ENCODE measurements at regions not wholly inside any gene's neighbourhood (a gene's known extent, or its start where the extent isn't known, plus 50 kb on each side); places are given as distances from the start of the nearest gene placed in this dataset.

DNA sequence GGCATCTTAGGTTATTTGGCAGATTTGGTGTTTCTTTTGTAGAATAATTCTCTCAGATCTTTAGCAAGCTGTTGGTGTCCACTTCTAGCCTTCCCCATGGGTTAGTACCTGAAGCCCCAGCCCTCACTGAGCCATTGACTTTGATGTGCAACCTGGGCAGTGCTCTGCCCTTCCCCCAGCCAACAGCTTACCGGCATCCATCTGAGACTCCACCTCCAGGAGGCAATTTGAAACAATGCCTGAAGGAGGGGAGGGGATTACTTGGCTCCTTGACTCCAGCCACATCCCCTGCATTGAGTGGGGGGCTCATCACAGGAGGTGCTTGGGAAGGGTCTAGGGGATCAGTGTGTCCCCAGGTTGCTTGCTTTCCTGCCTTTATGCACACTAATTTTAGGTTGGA lies 114.8 kb downstream of the TRIM29 start:
- H3K9me3 ChIP-seq (ENCODE audit: insufficient read depth, low read depth, low read length) = no peaks in the 10 kb centered on the region
- H2AFZ ChIP-seq (ENCODE audit: low read length) = no peak overlapping the region
- no peaks in the 10 kb centered on the region for H4K20me1 ChIP-seq (ENCODE audit: insufficient read depth, low read length, poor library complexity, severe bottlenecking)
- no peaks in the 10 kb centered on the region for H3K79me2 ChIP-seq (ENCODE audit: insufficient read depth, low read length)
- H3K36me3 ChIP-seq (ENCODE audit: insufficient read depth, low read length) = no peaks in the 10 kb centered on the region
- H3K4me3 ChIP-seq (ENCODE audit: low read length, poor library complexity, severe bottlenecking) = no peak overlapping the region
- peaks cover 34% of the 10 kb centered on the region for H3K4me1 ChIP-seq (ENCODE audit: insufficient read depth, low read length, poor library complexity, severe bottlenecking)
- H3K27me3 ChIP-seq (ENCODE audit: insufficient read depth, low read length, poor library complexity, severe bottlenecking) = no peaks in the 10 kb centered on the region
- no peak overlapping the region for H3K4me2 ChIP-seq (ENCODE audit: low read depth, low read length, poor library complexity, severe bottlenecking)
- no peak for TF ChIP-seq EZH2phosphoT487 (IDR thresholded peaks at IDR 0.05; ENCODE audit: borderline replicate concordance)
- TF ChIP-seq, protein P1, sequence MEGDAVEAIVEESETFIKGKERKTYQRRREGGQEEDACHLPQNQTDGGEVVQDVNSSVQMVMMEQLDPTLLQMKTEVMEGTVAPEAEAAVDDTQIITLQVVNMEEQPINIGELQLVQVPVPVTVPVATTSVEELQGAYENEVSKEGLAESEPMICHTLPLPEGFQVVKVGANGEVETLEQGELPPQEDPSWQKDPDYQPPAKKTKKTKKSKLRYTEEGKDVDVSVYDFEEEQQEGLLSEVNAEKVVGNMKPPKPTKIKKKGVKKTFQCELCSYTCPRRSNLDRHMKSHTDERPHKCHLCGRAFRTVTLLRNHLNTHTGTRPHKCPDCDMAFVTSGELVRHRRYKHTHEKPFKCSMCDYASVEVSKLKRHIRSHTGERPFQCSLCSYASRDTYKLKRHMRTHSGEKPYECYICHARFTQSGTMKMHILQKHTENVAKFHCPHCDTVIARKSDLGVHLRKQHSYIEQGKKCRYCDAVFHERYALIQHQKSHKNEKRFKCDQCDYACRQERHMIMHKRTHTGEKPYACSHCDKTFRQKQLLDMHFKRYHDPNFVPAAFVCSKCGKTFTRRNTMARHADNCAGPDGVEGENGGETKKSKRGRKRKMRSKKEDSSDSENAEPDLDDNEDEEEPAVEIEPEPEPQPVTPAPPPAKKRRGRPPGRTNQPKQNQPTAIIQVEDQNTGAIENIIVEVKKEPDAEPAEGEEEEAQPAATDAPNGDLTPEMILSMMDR (conservative IDR thresholded peaks at IDR 0.05; ENCODE audit: low read length) = no peak
- H3F3A ChIP-seq (ENCODE audit: low read depth) = 0 out of 2 replicates have a peak, but pooled peaks cover 2% of the 10 kb centered on the region
- no peak overlapping the region for H3K9ac ChIP-seq (ENCODE audit: low read depth, low read length, poor library complexity, severe bottlenecking)
- no peaks in the 10 kb centered on the region for H3K9me2 ChIP-seq (replicated peaks; ENCODE audit: low read depth, low read length)

GRCh38 chr11:120022617-120023016 lies 115.3 kb downstream of the TRIM29 start:
- no peak overlapping the region for H2AFZ ChIP-seq (ENCODE audit: low read length)
- H3K4me3 ChIP-seq (ENCODE audit: low read length, poor library complexity, severe bottlenecking) = no peak overlapping the region
- peaks cover 34% of the 10 kb centered on the region for H3K4me1 ChIP-seq (ENCODE audit: insufficient read depth, low read length, poor library complexity, severe bottlenecking)
- H3K36me3 ChIP-seq (ENCODE audit: insufficient read depth, low read length) = no peaks in the 10 kb centered on the region
- H3K9me2 ChIP-seq (replicated peaks; ENCODE audit: low read depth, low read length) = no peaks in the 10 kb centered on the region
- TF ChIP-seq, protein P1 (conservative IDR thresholded peaks at IDR 0.05; ENCODE audit: low read length) = no peak
- no peak for TF ChIP-seq EZH2phosphoT487 (IDR thresholded peaks at IDR 0.05; ENCODE audit: borderline replicate concordance)
- no peaks in the 10 kb centered on the region for H3K79me2 ChIP-seq (ENCODE audit: insufficient read depth, low read length)
- H3F3A ChIP-seq (ENCODE audit: low read depth) = no peaks in the 10 kb centered on the region
- H3K4me2 ChIP-seq (ENCODE audit: low read depth, low read length, poor library complexity, severe bottlenecking) = no peak overlapping the region
- H3K27me3 ChIP-seq (ENCODE audit: insufficient read depth, low read length, poor library complexity, severe bottlenecking) = no peaks in the 10 kb centered on the region
- no peaks in the 10 kb centered on the region for H4K20me1 ChIP-seq (ENCODE audit: insufficient read depth, low read length, poor library complexity, severe bottlenecking)
- no peaks in the 10 kb centered on the region for H3K9me3 ChIP-seq (ENCODE audit: insufficient read depth, low read depth, low read length)
- no peak overlapping the region for H3K9ac ChIP-seq (ENCODE audit: low read depth, low read length, poor library complexity, severe bottlenecking)

- no peak overlapping the region for H3K4me2 ChIP-seq (ENCODE audit: low read depth, low read length, poor library complexity, severe bottlenecking)
- no peaks in the 10 kb centered on the region for H3K9me3 ChIP-seq (ENCODE audit: insufficient read depth, low read depth, low read length)
- peaks cover 33% of the 10 kb centered on the region for H3K4me1 ChIP-seq (ENCODE audit: insufficient read depth, low read length, poor library complexity, severe bottlenecking)
- no peaks in the 10 kb centered on the region for H3K79me2 ChIP-seq (ENCODE audit: insufficient read depth, low read length)
- no peak overlapping the region for H2AFZ ChIP-seq (ENCODE audit: low read length)
- no peaks in the 10 kb centered on the region for H3F3A ChIP-seq (ENCODE audit: low read depth)
- H3K27me3 ChIP-seq (ENCODE audit: insufficient read depth, low read length, poor library complexity, severe bottlenecking) = no peaks in the 10 kb centered on the region
- TF ChIP-seq, protein P1 (conservative IDR thresholded peaks at IDR 0.05; ENCODE audit: low read length) = no peak
- H3K36me3 ChIP-seq (ENCODE audit: insufficient read depth, low read length) = no peaks in the 10 kb centered on the region
- no peaks in the 10 kb centered on the region for H3K9me2 ChIP-seq (replicated peaks; ENCODE audit: low read depth, low read length)
- no peaks in the 10 kb centered on the region for H4K20me1 ChIP-seq (ENCODE audit: insufficient read depth, low read length, poor library complexity, severe bottlenecking)
- H3K9ac ChIP-seq (ENCODE audit: low read depth, low read length, poor library complexity, severe bottlenecking) = no peak overlapping the region
- no peak overlapping the region for H3K4me3 ChIP-seq (ENCODE audit: low read length, poor library complexity, severe bottlenecking)
These were observed 115.9 kb downstream of the TRIM29 start for GRCh38 chr11:120021978-120022377.

Data from Loucy (cell line).